GM12875 (cell line): ENCODE measurements at regions not wholly inside any gene's neighbourhood (a gene's known extent, or its start where the extent isn't known, plus 50 kb on each side); places are given as distances from the start of the nearest gene placed in this dataset.

ENCODE experiments used
- H3K4me3 ChIP-seq: one replicate; pipeline ENCODE4 v1.5.1; 2011; ENCODE audit warnings: low read depth, low read length, control low read depth
- CTCF ChIP-seq: IDR thresholded peaks from 2 replicates; pipeline ENCODE4 v1.5.1; 2011; ENCODE audit warnings: low read depth, mild to moderate bottlenecking, control low read depth, inconsistent platforms, low read length, moderate library complexity, borderline replicate concordance; ENCODE audit not compliant: insufficient read depth

GRCh38 chr5:10842823-10843222 lies 81.8 kb upstream of the DAP start:
- no peak overlapping the region for H3K4me3 ChIP-seq
- TF ChIP-seq CTCF: no peak

GRCh38 chr5:10839916-10840599 lies 79.0 kb upstream of the DAP start:
- no peak overlapping the region for H3K4me3 ChIP-seq
- no peak for TF ChIP-seq CTCF

GRCh38 chr5:10839118-10839517 lies 78.1 kb upstream of the DAP start:
- no peak overlapping the region for H3K4me3 ChIP-seq
- no peak for TF ChIP-seq CTCF

- TF ChIP-seq CTCF: no peak
- no peak overlapping the region for H3K4me3 ChIP-seq
Observed at GRCh38 chr5:10838038-10838437, 77.0 kb upstream of the DAP start.

- no peak for TF ChIP-seq CTCF
- H3K4me3 ChIP-seq: no peak overlapping the region
Observed at GRCh38 chr5:10836986-10837385, 76.0 kb upstream of the DAP start.

GRCh38 chr5:10834695-10835094 lies 73.7 kb upstream of the DAP start:
- no peak for TF ChIP-seq CTCF
- H3K4me3 ChIP-seq: no peak overlapping the region

GRCh38 chr5:10832987-10833386 lies 72.0 kb upstream of the DAP start:
- no peak for TF ChIP-seq CTCF
- no peak overlapping the region for H3K4me3 ChIP-seq
